MM.1S (cell line): ENCODE measurements at regions not wholly inside any gene's neighbourhood (a gene's known extent, or its start where the extent isn't known, plus 50 kb on each side); places are given as distances from the start of the nearest gene placed in this dataset.

Experiments used
- DNase-seq: peaks from one replicate; pipeline ENCODE4 v3.0.0-alpha.2; 2015
- H2AFZ ChIP-seq: fragments of 300-600 bp; sonication (generic); 2 replicates; pipeline ENCODE4 v1.6.0; 2016; ENCODE audit warnings: antibody characterized with exemption, low read length
- H3F3A ChIP-seq: fragments of 300-600 bp; sonication (generic); 2 replicates; pipeline ENCODE4 v1.6.1; 2016; ENCODE audit warnings: mild to moderate bottlenecking, antibody characterized with exemption, low read length, moderate library complexity, mixed read lengths; ENCODE audit not compliant: insufficient read depth
- H3K27ac ChIP-seq: fragments of 300-600 bp; sonication (generic); 2 replicates; pipeline ENCODE4 v1.5.1; 2016; ENCODE audit warnings: mild to moderate bottlenecking, low read length
- H3K27me3 ChIP-seq: fragments of 300-600 bp; sonication (generic); replicated peaks from 2 replicates; pipeline ENCODE4 v1.6.0; 2016; ENCODE audit warnings: low read length; ENCODE audit not compliant: insufficient read depth
- H3K36me3 ChIP-seq: fragments of 300-600 bp; sonication (generic); replicated peaks from 2 replicates; pipeline ENCODE4 v1.6.1; 2016; ENCODE audit warnings: mild to moderate bottlenecking, low read length, mixed read lengths; ENCODE audit not compliant: insufficient read depth
- H3K4me1 ChIP-seq: fragments of 300-600 bp; sonication (generic); 2 replicates; pipeline ENCODE4 v1.6.1; 2016; ENCODE audit warnings: low read length, mixed read lengths
- H3K4me2 ChIP-seq: fragments of 300-600 bp; sonication (generic); 2 replicates; pipeline ENCODE4 v1.6.0; 2016; ENCODE audit warnings: low read depth, low read length
- H3K4me3 ChIP-seq: fragments of 300-600 bp; sonication (generic); 2 replicates; pipeline ENCODE4 v1.5.1; 2016; ENCODE audit warnings: low read length, mixed read lengths
- H3K79me2 ChIP-seq: fragments of 300-600 bp; sonication (generic); 2 replicates; pipeline ENCODE4 v1.6.1; 2016; ENCODE audit warnings: mixed run types, low read length, mixed read lengths
- H3K9ac ChIP-seq: fragments of 300-600 bp; sonication (generic); 2 replicates; pipeline ENCODE4 v1.6.1; 2016; ENCODE audit warnings: low read length, mixed read lengths
- H3K9me2 ChIP-seq: fragments of 300-600 bp; sonication (generic); replicated peaks from 2 replicates; pipeline ENCODE4 v1.6.1; 2016; ENCODE audit warnings: mild to moderate bottlenecking, low read length, mixed read lengths; ENCODE audit not compliant: insufficient read depth
- H3K9me3 ChIP-seq: fragments of 300-600 bp; sonication (generic); replicated peaks from 2 replicates; pipeline ENCODE4 v1.6.1; 2016; ENCODE audit warnings: mild to moderate bottlenecking, low read length, mixed read lengths; ENCODE audit not compliant: insufficient read depth
- H4K20me1 ChIP-seq: fragments of 300-600 bp; sonication (generic); 2 replicates; pipeline ENCODE4 v1.6.1; 2016; ENCODE audit warnings: mild to moderate bottlenecking, low read length, moderate library complexity, mixed read lengths; ENCODE audit not compliant: insufficient read depth
- EZH2 ChIP-seq: fragments of 300-600 bp; sonication (generic); optimal IDR thresholded peaks from 2 replicates; pipeline ENCODE3; 2017; ENCODE audit warnings: low read depth, mild to moderate bottlenecking, antibody characterized with exemption, low read length, mixed read lengths
- EZH2phosphoT487 ChIP-seq: fragments of 300-600 bp; sonication (generic); IDR thresholded peaks from 2 replicates; pipeline ENCODE4 v1.6.1; 2018; ENCODE audit warnings: antibody characterized with exemption, low read length
- TF ChIP-seq, protein P1 (sequence below): fragments of 300-600 bp; sonication (generic); IDR thresholded peaks from 2 replicates; pipeline ENCODE4 v1.5.1; 2016; ENCODE audit warnings: antibody characterized with exemption, low read length, mixed read lengths

DNA sequence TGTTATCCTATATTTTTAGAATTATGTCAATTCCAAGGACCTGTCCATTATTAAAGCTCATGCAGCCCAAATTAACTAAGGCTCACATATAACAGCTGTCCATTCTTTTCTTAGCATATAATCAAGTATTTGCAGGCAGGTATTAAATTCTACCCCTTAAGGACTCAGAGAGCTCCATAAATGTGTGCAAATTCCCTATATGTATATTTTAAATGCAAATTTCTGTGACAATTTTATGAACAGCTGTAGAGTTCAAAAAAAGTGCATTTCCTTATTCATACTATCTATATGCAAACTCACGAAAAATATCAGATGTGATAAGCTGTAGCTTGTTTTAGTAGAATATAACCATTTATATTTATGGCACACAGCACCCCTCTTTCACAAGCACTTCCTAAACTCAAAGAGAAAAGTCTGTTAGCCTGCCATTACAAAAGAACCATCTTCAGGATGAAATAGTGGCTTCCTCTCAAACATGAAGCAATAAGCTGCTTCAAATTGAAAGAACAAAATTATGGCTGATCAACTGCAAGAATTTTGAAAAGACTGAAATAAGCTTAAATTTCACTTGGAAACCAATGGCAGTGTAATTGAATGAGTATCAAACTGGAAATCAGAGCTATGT, 155.0 kb upstream of the REG3G start:
- no peak for DNase-seq

DNA sequence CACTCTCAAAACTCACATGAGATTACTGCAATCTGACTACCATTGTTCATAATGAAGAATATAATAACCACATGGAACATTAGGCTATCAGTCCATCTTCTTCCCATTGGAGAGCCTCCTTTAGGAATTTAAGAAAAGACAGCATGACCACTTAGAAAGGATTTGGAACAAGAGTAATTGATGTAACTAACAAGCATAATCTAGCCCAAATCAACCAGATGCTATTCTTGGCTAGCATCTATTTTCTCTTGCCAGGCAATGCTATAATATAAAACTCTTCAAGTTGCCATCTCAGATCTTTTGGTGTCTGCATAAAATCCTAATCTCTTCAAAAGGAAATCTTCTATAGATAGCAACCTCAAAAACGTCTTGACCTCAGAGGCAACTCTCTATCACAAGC, 152.0 kb upstream of the REG3G start:
- no peaks in the 10 kb centered on the region for H3K9me2 ChIP-seq
- no peak overlapping the region for H3K4me2 ChIP-seq
- H3K79me2 ChIP-seq: no peaks in the 10 kb centered on the region
- H3K9me3 ChIP-seq: no peaks in the 10 kb centered on the region; the same call in 1 of the 2 replicates
- no peaks in the 10 kb centered on the region for H3K4me1 ChIP-seq
- H3K4me3 ChIP-seq: no peak overlapping the region
- no peak for DNase-seq
- H4K20me1 ChIP-seq: no peaks in the 10 kb centered on the region
- H2AFZ ChIP-seq: no peak overlapping the region
- H3K27ac ChIP-seq: no peak overlapping the region
- TF ChIP-seq, protein P1, sequence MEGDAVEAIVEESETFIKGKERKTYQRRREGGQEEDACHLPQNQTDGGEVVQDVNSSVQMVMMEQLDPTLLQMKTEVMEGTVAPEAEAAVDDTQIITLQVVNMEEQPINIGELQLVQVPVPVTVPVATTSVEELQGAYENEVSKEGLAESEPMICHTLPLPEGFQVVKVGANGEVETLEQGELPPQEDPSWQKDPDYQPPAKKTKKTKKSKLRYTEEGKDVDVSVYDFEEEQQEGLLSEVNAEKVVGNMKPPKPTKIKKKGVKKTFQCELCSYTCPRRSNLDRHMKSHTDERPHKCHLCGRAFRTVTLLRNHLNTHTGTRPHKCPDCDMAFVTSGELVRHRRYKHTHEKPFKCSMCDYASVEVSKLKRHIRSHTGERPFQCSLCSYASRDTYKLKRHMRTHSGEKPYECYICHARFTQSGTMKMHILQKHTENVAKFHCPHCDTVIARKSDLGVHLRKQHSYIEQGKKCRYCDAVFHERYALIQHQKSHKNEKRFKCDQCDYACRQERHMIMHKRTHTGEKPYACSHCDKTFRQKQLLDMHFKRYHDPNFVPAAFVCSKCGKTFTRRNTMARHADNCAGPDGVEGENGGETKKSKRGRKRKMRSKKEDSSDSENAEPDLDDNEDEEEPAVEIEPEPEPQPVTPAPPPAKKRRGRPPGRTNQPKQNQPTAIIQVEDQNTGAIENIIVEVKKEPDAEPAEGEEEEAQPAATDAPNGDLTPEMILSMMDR: no peak
- TF ChIP-seq EZH2phosphoT487: no peak
- no peak for TF ChIP-seq EZH2
- no peaks in the 10 kb centered on the region for H3F3A ChIP-seq
- H3K9ac ChIP-seq: no peak overlapping the region
- H3K36me3 ChIP-seq: no peaks in the 10 kb centered on the region
- no peaks in the 10 kb centered on the region for H3K27me3 ChIP-seq

More for the DNA sequence above, 155.0 kb upstream of the REG3G start:
- H3K36me3 ChIP-seq: no peaks in the 10 kb centered on the region
- no peak overlapping the region for H3K4me2 ChIP-seq
- H3K27me3 ChIP-seq: no peaks in the 10 kb centered on the region
- no peak overlapping the region for H3K9ac ChIP-seq
- H4K20me1 ChIP-seq: no peaks in the 10 kb centered on the region
- no peak overlapping the region for H3K27ac ChIP-seq
- TF ChIP-seq EZH2: no peak
- TF ChIP-seq, protein P1: no peak
- TF ChIP-seq EZH2phosphoT487: no peak
- no peaks in the 10 kb centered on the region for H3K9me3 ChIP-seq
- H3K4me3 ChIP-seq: no peak overlapping the region
- H3K9me2 ChIP-seq: no peaks in the 10 kb centered on the region
- H3K4me1 ChIP-seq: no peaks in the 10 kb centered on the region
- no peak overlapping the region for H2AFZ ChIP-seq
- no peaks in the 10 kb centered on the region for H3F3A ChIP-seq
- no peaks in the 10 kb centered on the region for H3K79me2 ChIP-seq

DNA sequence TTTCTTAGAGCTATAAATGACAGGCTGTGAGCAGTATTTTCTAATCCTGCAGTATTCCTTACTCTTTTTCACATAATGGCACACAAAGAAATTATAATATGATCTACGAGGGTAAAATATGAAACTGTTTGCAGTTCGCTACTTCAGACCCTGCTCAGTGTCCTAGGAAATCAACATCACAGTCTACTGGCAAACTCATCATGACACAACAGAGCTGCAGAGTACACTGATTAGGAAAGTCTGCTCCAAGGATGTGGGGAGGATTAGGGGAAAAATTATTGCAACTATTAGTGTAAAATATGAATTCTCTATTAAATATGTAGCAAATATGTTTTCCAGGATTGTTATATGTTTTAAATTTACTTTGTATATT, 149.2 kb upstream of the REG3G start:
- no peaks in the 10 kb centered on the region; the same call in 1 of the 2 replicates for H3K9me3 ChIP-seq
- H3K27me3 ChIP-seq: no peaks in the 10 kb centered on the region
- no peak overlapping the region for H3K9ac ChIP-seq
- TF ChIP-seq EZH2phosphoT487 (no peak), EZH2 (no peak)
- TF ChIP-seq, protein P1: no peak
- no peaks in the 10 kb centered on the region for H4K20me1 ChIP-seq
- H3F3A ChIP-seq: no peaks in the 10 kb centered on the region
- H3K4me2 ChIP-seq: no peak overlapping the region
- no peaks in the 10 kb centered on the region for H3K79me2 ChIP-seq
- H3K9me2 ChIP-seq: no peaks in the 10 kb centered on the region
- no peak for DNase-seq
- H3K4me3 ChIP-seq: no peak overlapping the region
- no peaks in the 10 kb centered on the region for H3K36me3 ChIP-seq
- no peak overlapping the region for H2AFZ ChIP-seq
- H3K4me1 ChIP-seq: no peaks in the 10 kb centered on the region
- no peak overlapping the region for H3K27ac ChIP-seq
